B cell (primary cell): ENCODE measurements at regions not wholly inside any gene's neighbourhood (a gene's known extent, or its start where the extent isn't known, plus 50 kb on each side); places are given as distances from the start of the nearest gene placed in this dataset.

Experiments used
- ATAC-seq: fragments of 200-7000 bp; cut with Tn5 transposase; one replicate; pipeline ENCODE4 v1.10.0; 2021; ENCODE audit warnings: low read depth, mild to moderate bottlenecking, moderate number of reproducible peaks, moderate library complexity
- CTCF ChIA-PET: fragments of 350-600 bp; sonication (Branson Sonifier 250); formaldehyde crosslinking; loops from one replicate; lab custom pipeline; 2021; ENCODE audit warnings: antibody characterized with exemption, inconsistent platforms; lab: Charles Lee
- POLR2A ChIA-PET: fragments of 350-600 bp; sonication (Branson Sonifier 250); formaldehyde crosslinking; loops from one replicate; lab custom pipeline; 2021; ENCODE audit warnings: antibody characterized with exemption; lab: Charles Lee
- DNase-seq: peaks from one replicate; pipeline ENCODE4 v3.0.0; 2013
- H2AFZ ChIP-seq: 2 replicates; pipeline ENCODE4 v1.6.1; 2012; ENCODE audit warnings: mild to moderate bottlenecking, low read depth, low read length; ENCODE audit not compliant: insufficient read depth, poor library complexity, severe bottlenecking
- H3K27ac ChIP-seq, 2 donors: 1 replicate in 1 of 2; 2 replicates in 1 of 2; pipeline ENCODE4 v1.5.1; 2012 to 2013; ENCODE audit warnings: low read length in 2 of 2, mild to moderate bottlenecking in 2 of 2, moderate library complexity in 1 of 2
- H3K27me3 ChIP-seq, 4 experiments: fragments of 200-600 bp in 1 of 4; sonication (generic) in 1 of 4; replicated peaks in 1 of 4; 1 replicate in 2 of 4; 2 replicates in 2 of 4; pipeline versions ENCODE4 v1.6.1 to v1.7.0; 2013 to 2016; ENCODE audit warnings: low read length in 3 of 4, mild to moderate bottlenecking in 2 of 4, mixed read lengths in 1 of 4, moderate library complexity in 1 of 4; ENCODE audit not compliant: insufficient read depth in 4 of 4, control insufficient read depth in 3 of 4; ENCODE audit errors: control extremely low read depth in 1 of 4
- H3K36me3 ChIP-seq, 2 experiments: replicated peaks in 1 of 2; 1 replicate in 1 of 2; 2 replicates in 1 of 2; pipeline versions ENCODE4 v1.6.1 to v1.7.1; 2013; ENCODE audit warnings: low read length in 1 of 2; ENCODE audit not compliant: insufficient read depth in 2 of 2, control insufficient read depth in 1 of 2; ENCODE audit errors: control extremely low read depth in 1 of 2, extremely low read depth in 1 of 2
- H3K4me1 ChIP-seq, 2 donors: fragments of 200-600 bp in 1 of 2; sonication (generic) in 1 of 2; 1 replicate in 1 of 2; 2 replicates in 1 of 2; pipeline versions ENCODE4 v1.5.1 to v1.6.1; 2013 to 2017; ENCODE audit warnings: low read length in 2 of 2; ENCODE audit not compliant: control insufficient read depth in 2 of 2, insufficient read depth in 2 of 2
- H3K4me2 ChIP-seq: replicated peaks from 2 replicates; pipeline ENCODE3; 2012; ENCODE audit warnings: mild to moderate bottlenecking, low read depth, low read length; ENCODE audit not compliant: poor library complexity, severe bottlenecking
- H3K4me3 ChIP-seq, 5 experiments: fragments of 200-600 bp in 1 of 5; sonication (generic) in 1 of 5; 1 replicate in 3 of 5; 2 replicates in 2 of 5; pipeline versions ENCODE4 v1.5.1 to v1.7.0; 2011 to 2016; ENCODE audit warnings: low read length in 4 of 5, mild to moderate bottlenecking in 4 of 5, low read depth in 2 of 5, control low read depth in 1 of 5, moderate library complexity in 1 of 5; ENCODE audit not compliant: insufficient read depth in 1 of 5; ENCODE audit errors: control extremely low read depth in 1 of 5, extremely low read depth in 1 of 5
- H3K79me2 ChIP-seq: fragments of 200-600 bp; sonication (generic); one replicate; pipeline ENCODE4 v1.6.0; 2016; ENCODE audit warnings: low read length; ENCODE audit not compliant: control insufficient read depth, insufficient read depth
- H3K9ac ChIP-seq: fragments of 200-600 bp; sonication (generic); 2 replicates; pipeline ENCODE4 v1.6.1; 2017; ENCODE audit warnings: mild to moderate bottlenecking, low read length, moderate library complexity
- H3K9me3 ChIP-seq, 3 donors: one replicate each; pipeline versions ENCODE4 v1.6.1 to v1.7.1; 2013; ENCODE audit warnings: low read length in 2 of 3; ENCODE audit not compliant: control insufficient read depth in 2 of 3, insufficient read depth in 1 of 3; ENCODE audit errors: control extremely low read depth in 1 of 3
- H4K20me1 ChIP-seq: 2 replicates; pipeline ENCODE4 v1.6.0; 2012; ENCODE audit warnings: mild to moderate bottlenecking, low read length; ENCODE audit not compliant: insufficient read depth, control insufficient read depth, poor library complexity, severe bottlenecking
- H3K27ac Mint-ChIP-seq: one replicate; pipeline ENCODE4 v1.8.0; 2021; ENCODE audit warnings: mixed read lengths
- H3K27me3 Mint-ChIP-seq: one replicate; pipeline ENCODE4 v1.8.0; 2021; ENCODE audit warnings: mixed read lengths
- H3K4me1 Mint-ChIP-seq: one replicate; pipeline ENCODE4 v1.8.0; 2021; ENCODE audit warnings: mixed read lengths
- H3K4me3 Mint-ChIP-seq: one replicate; pipeline ENCODE4 v1.8.0; 2021; ENCODE audit warnings: mixed read lengths
- H3K9me3 Mint-ChIP-seq: one replicate; pipeline ENCODE4 v1.8.0; 2022; ENCODE audit warnings: mixed read lengths; ENCODE audit not compliant: insufficient read depth
- EZH2 ChIP-seq: IDR thresholded peaks from 2 replicates; pipeline ENCODE4 v1.6.1; 2012; ENCODE audit warnings: borderline replicate concordance, low read depth, mild to moderate bottlenecking, moderate library complexity, low read length; ENCODE audit not compliant: insufficient read depth, poor library complexity, severe bottlenecking
- WGBS: methylation state at CpG from one replicate; pipeline ENCODE4 v1.1.5; 2013; ENCODE audit warnings: missing lambda C conversion rate; ENCODE audit not compliant: insufficient coverage; 5-methylcytosine and 5-hydroxymethylcytosine counted together
- intact Hi-C: fragments of 100-400 bp; cut with micrococcal nuclease; formaldehyde crosslinking; loops from one replicate; pipeline ENCODE4 v1.10.0; 2022
- TF ChIP-seq, protein P1 (sequence below): fragments of 200-600 bp; IDR thresholded peaks from one replicate; pipeline ENCODE4 v1.8.0; 2022; ENCODE audit warnings: antibody characterized with exemption, mild to moderate bottlenecking

DNA sequence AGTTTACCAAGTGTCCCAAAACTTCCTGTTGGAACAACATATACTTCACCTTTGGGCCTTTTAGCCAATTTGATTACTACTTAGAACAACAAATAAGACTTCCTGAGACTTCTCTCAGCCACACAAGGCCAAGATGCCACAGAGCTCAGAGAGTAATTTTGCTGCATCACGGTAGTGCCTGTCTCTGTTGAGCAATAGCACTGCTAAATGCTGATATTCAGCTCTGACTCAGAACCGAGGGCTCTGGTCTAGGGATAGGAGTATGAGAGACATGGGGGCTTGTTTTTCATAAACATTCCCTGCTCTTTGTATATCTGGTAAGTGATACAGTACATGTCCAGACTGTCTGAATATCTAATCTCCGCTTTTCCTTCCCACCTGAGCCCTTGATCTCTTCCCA lies 260.4 kb upstream of the ARHGAP20 start:
- no peaks in the 10 kb centered on the region for H3K79me2 ChIP-seq
- H3K4me3 Mint-ChIP-seq, result no peak overlapping the region
- H2AFZ ChIP-seq, result no peak overlapping the region
- no peak for DNase-seq
- no peaks in the 10 kb centered on the region for H3K36me3 ChIP-seq
- H3K4me3 ChIP-seq, result no peak overlapping the region
- no peak overlapping the region for H3K9ac ChIP-seq
- no peaks in the 10 kb centered on the region for H4K20me1 ChIP-seq
- intact Hi-C loops, result no loop called here
- H3K4me1 ChIP-seq, result peaks cover 8 to 13% of the 10 kb centered on the region in 2 donors
- ChIA-PET POLR2A (no interaction called here), CTCF (no interaction called here)
- peaks cover 13% of the 10 kb centered on the region for H3K4me1 Mint-ChIP-seq
- H3K4me2 ChIP-seq, result no peak overlapping the region
- H3K9me3 ChIP-seq, result no peaks in the 10 kb centered on the region
- no peak overlapping the region for H3K27ac Mint-ChIP-seq
- H3K27me3 ChIP-seq, result no peaks in the 10 kb centered on the region
- ATAC-seq, result no peak
- TF ChIP-seq, protein P1, sequence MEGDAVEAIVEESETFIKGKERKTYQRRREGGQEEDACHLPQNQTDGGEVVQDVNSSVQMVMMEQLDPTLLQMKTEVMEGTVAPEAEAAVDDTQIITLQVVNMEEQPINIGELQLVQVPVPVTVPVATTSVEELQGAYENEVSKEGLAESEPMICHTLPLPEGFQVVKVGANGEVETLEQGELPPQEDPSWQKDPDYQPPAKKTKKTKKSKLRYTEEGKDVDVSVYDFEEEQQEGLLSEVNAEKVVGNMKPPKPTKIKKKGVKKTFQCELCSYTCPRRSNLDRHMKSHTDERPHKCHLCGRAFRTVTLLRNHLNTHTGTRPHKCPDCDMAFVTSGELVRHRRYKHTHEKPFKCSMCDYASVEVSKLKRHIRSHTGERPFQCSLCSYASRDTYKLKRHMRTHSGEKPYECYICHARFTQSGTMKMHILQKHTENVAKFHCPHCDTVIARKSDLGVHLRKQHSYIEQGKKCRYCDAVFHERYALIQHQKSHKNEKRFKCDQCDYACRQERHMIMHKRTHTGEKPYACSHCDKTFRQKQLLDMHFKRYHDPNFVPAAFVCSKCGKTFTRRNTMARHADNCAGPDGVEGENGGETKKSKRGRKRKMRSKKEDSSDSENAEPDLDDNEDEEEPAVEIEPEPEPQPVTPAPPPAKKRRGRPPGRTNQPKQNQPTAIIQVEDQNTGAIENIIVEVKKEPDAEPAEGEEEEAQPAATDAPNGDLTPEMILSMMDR, result no peak
- TF ChIP-seq EZH2, result no peak
- H3K27ac ChIP-seq, result no peak overlapping the region
- H3K9me3 Mint-ChIP-seq, result no peaks in the 10 kb centered on the region
- no peaks in the 10 kb centered on the region for H3K27me3 Mint-ChIP-seq
- no CpG with 5 or more reads among the region's 3 CpGs for WGBS

GRCh38 chr11:110972106-110972505 lies 259.9 kb upstream of the ARHGAP20 start:
- no peak overlapping the region for H2AFZ ChIP-seq
- no peaks in the 10 kb centered on the region for H4K20me1 ChIP-seq
- TF ChIP-seq, protein P1, result no peak
- no peak for TF ChIP-seq EZH2
- no peak overlapping the region for H3K4me2 ChIP-seq
- no peak overlapping the region for H3K4me3 ChIP-seq
- DNase-seq (no peak), ATAC-seq (no peak)
- peaks cover 8 to 13% of the 10 kb centered on the region in 2 donors for H3K4me1 ChIP-seq
- no peaks in the 10 kb centered on the region for H3K9me3 ChIP-seq
- ChIA-PET POLR2A (no interaction called here), CTCF (no interaction called here)
- no peaks in the 10 kb centered on the region for H3K36me3 ChIP-seq
- no peak overlapping the region for H3K27ac ChIP-seq
- H3K27me3 ChIP-seq, result no peaks in the 10 kb centered on the region
- H3K9ac ChIP-seq, result no peak overlapping the region
- Mint-ChIP-seq H3K4me3 (no peak overlapping the region), H3K27ac (no peak overlapping the region), H3K4me1 (peaks cover 13% of the 10 kb centered on the region), H3K27me3 (no peaks in the 10 kb centered on the region), H3K9me3 (no peaks in the 10 kb centered on the region)
- no CpG with 5 or more reads among the region's 1 CpG for WGBS
- intact Hi-C loops, result no loop called here
- no peaks in the 10 kb centered on the region for H3K79me2 ChIP-seq
